ENCODE measurements at regions not wholly inside any gene's neighbourhood (a gene's known extent, or its start where the extent isn't known, plus 50 kb on each side); places are given as distances from the start of the nearest gene placed in this dataset.

DNA sequence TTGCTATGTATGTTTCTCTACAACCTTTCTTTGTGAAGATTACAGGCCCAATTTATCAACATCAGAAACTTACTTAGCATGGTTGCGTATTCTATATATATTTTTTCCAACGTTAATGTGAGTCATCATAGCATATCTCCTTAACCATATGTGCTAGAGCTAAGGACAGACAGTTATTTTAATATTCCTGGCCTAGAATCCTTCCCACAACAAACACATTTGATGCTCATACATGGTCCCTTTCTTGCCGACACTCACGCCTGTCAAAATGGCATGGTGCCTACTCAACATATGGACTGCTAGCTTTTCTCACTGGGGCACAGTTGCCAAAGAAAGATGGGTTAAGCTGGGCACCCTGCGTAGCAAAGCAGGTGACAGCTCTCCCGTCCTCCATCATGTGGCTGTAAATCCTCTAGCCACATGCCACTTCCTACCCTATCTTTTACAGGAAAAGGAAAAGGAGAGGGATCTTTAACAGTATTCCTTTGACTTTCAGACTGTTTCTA is 75.2 kb upstream of the GALNT5 start:
- CTCF ChIA-PET = interaction anchor here (2.8 kb wide), 1 partner anchor 11 kb away, joined by 10 read pairs; no protein-coding TSS in a partner anchor
- DNase-seq (ENCODE audit: low read depth) = no peak

DNA sequence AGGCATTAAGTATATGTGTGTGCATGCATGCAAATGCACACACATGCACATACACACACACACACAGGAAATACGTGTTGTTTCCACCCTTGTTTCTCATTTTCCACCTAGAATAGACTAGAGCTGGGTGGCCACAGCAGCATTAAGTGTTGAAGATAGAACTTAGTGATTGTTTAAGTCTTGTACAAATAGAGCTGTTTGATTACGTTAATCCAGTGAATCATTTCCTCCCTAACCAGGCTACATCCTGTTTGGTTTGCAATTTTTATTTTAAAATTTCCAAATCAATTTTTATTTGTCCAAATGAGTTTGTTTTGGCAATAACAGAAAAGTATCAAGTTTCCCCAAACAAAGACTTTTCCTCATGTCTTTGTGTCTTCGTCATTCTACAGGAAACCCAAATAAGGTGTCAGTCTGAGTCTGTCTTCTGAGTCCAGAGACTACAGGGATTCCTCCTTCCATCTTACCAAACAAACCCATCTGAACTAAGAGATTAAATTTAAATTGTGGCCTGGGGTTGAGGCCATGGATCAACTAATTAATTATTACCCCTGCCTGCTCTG is 74.6 kb upstream of the GALNT5 start:
- no peaks in the 10 kb centered on the region for H3K27me3 ChIP-seq (ENCODE audit: control insufficient read depth, insufficient read depth, low read length)
- TF ChIP-seq CTCF (IDR thresholded peaks at IDR 0.05; ENCODE audit: insufficient read depth, low read depth, low read length) = no peak
- peak; percentile 90 for DNase-seq (ENCODE audit: low read depth)
- no peak overlapping the region for H3K4me3 ChIP-seq (ENCODE audit: low read depth, low read length)
- POLR2A ChIA-PET = interaction anchor here (0.6 kb wide), 1 partner anchor 9 kb away, joined by 4 read pairs; no protein-coding TSS in a partner anchor
- CTCF ChIA-PET = interaction anchor here (1.1 to 1.6 kb wide), 2 partner anchors 11 to 129 kb away, joined by 3 to 5 read pairs; no protein-coding TSS in a partner anchor
- no peaks in the 10 kb centered on the region for H3K36me3 ChIP-seq (ENCODE audit: control insufficient read depth, insufficient read depth, low read length)

More for the DNA sequence above, 75.2 kb upstream of the GALNT5 start:
- no peak for TF ChIP-seq CTCF (IDR thresholded peaks at IDR 0.05; ENCODE audit: insufficient read depth, low read depth, low read length)
- H3K4me3 ChIP-seq (ENCODE audit: low read depth, low read length) = no peak overlapping the region
- POLR2A ChIA-PET = interaction anchor here (0.6 kb wide), 1 partner anchor 8 kb away, joined by 4 read pairs; no protein-coding TSS in a partner anchor
- H3K36me3 ChIP-seq (ENCODE audit: control insufficient read depth, insufficient read depth, low read length) = no peaks in the 10 kb centered on the region
- H3K27me3 ChIP-seq (ENCODE audit: control insufficient read depth, insufficient read depth, low read length) = no peaks in the 10 kb centered on the region

- no peak for DNase-seq (ENCODE audit: low read depth)
- no peak overlapping the region for H3K4me3 ChIP-seq (ENCODE audit: low read depth, low read length)
- CTCF ChIA-PET = interaction anchor here (1.1 to 1.6 kb wide), 2 partner anchors 9 to 130 kb away, joined by 3 to 5 read pairs; no protein-coding TSS in a partner anchor
- no peaks in the 10 kb centered on the region for H3K36me3 ChIP-seq (ENCODE audit: control insufficient read depth, insufficient read depth, low read length)
- POLR2A ChIA-PET = no interaction called here
- no peaks in the 10 kb centered on the region for H3K27me3 ChIP-seq (ENCODE audit: control insufficient read depth, insufficient read depth, low read length)
- no peak for TF ChIP-seq CTCF (IDR thresholded peaks at IDR 0.05; ENCODE audit: insufficient read depth, low read depth, low read length)
Observed at GRCh38 chr2:157184161-157184895, 73.2 kb upstream of the GALNT5 start.

DNA sequence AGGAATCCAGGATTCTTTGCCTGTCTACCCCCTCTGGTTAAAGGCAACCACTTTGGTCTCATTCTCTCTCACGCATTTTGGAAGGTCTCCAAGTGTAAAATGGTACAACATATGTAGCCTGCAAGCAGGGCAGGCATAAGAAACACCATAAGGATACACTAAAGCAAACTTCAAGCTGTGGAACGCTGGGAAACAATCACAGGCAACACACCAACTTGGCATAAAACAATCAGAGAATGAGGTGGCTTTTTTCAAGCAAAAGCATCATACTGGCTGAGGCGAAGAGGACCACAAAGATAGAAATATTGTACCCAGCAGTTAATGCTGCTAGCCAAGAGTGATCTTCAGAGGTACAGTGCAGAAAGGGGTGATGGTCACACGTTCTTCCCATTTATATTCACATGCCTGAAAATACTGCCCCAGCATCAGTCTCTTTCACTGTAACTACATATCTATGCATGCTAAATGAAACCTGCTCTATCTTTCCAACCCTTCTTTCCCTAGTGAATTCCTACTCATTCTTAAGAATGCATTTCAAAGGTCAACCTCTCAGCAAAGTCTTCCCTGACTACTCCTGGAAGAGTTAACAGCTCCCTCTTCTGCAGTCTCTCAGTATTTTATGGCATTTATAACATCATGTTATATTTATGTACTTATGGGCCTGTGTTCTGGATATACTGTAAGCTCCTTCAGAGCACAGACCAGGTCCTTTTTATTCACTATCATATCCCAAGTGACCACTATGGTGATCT is 71.9 kb upstream of the GALNT5 start:
- no peak for DNase-seq (ENCODE audit: low read depth)

More for the DNA sequence above, 71.9 kb upstream of the GALNT5 start:
- Histone ChIP-seq H3K36me3 (ENCODE audit: control insufficient read depth, insufficient read depth, low read length) (no peaks in the 10 kb centered on the region), H3K27me3 (ENCODE audit: control insufficient read depth, insufficient read depth, low read length) (no peaks in the 10 kb centered on the region), H3K4me3 (ENCODE audit: low read depth, low read length) (no peak overlapping the region)
- ChIA-PET CTCF (no interaction called here), POLR2A (no interaction called here)
- peak; percentile 29; the same call in 1 of the 2 replicates for TF ChIP-seq CTCF (IDR thresholded peaks at IDR 0.05; ENCODE audit: insufficient read depth, low read depth, low read length)

Measured in BJ (cell line).